ENCODE measurements at regions not wholly inside any gene's neighbourhood (a gene's known extent, or its start where the extent isn't known, plus 50 kb on each side); places are given as distances from the start of the nearest gene placed in this dataset.

GRCh38 chr1:82845866-82846265 lies 1045.1 kb downstream of the ADGRL2 start:
- TF ChIP-seq YY1 (IDR thresholded peaks at IDR 0.05; ENCODE audit: low read depth) (no peak), TAF1 (IDR thresholded peaks at IDR 0.05; ENCODE audit: low read depth) (no peak), CEBPB (IDR thresholded peaks at IDR 0.05) (no peak), EP300 (IDR thresholded peaks at IDR 0.05; ENCODE audit: borderline replicate concordance) (no peak)

Data from Ishikawa (cell line).